ENCODE measurements at regions not wholly inside any gene's neighbourhood (a gene's known extent, or its start where the extent isn't known, plus 50 kb on each side); places are given as distances from the start of the nearest gene placed in this dataset.

DNA sequence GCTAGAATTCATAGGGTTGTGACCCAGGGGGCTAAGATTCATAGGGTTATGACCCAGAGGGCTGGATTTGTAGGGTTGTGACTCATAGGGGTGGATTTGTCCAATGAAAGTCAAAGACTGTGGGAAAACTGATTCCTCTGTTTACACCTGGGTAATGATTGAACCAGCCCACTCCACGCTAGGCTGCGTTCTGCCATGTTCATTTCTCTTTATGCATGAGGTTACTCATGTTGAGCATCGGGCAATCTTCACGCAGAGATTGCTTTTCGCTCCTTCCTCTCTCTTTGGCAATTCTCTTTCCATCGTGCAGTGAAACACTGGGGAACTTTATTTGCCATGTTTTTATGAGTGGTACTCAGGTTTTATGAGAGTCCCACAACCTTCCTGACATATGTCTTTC, 127.8 kb downstream of the CRLF2 start:
- no peaks in the 10 kb centered on the region for H3K4me1 ChIP-seq (replicated peaks in 1 of 4; ENCODE audit: control insufficient read depth in 3 of 4, insufficient read depth in 4 of 4, low read length in 3 of 4)
- no peak overlapping the region for H2AK5ac ChIP-seq (ENCODE audit: low read depth, low read length)
- no peaks in the 10 kb centered on the region for H3K9me3 ChIP-seq (ENCODE audit: insufficient read depth in 2 of 2, low read depth in 1 of 2, low read length in 1 of 2)
- no peak overlapping the region for H3K23ac ChIP-seq (ENCODE audit: insufficient read length)
- H3K36me3 ChIP-seq (ENCODE audit: control insufficient read depth in 2 of 4, insufficient read depth in 4 of 4, low read length in 3 of 4), result no peaks in the 10 kb centered on the region
- no peak overlapping the region for H2BK5ac ChIP-seq (ENCODE audit: low read depth, low read length)
- no peak overlapping the region for H3K18ac ChIP-seq (ENCODE audit: extremely low read depth, low read length)
- H3K4me2 ChIP-seq (ENCODE audit: insufficient read depth in 1 of 2, low read depth in 2 of 2, low read length in 2 of 2), result no peak overlapping the region
- DNase-seq (ENCODE audit: low read depth in 1 of 2, low spot score in 2 of 2) (no peak), FAIRE-seq (no peak)
- no peak overlapping the region for H2BK12ac ChIP-seq (ENCODE audit: low read depth, low read length)
- no peak overlapping the region for H3K4me3 ChIP-seq (ENCODE audit: extremely low read depth in 1 of 4, insufficient read depth in 2 of 4, low read depth in 3 of 4, low read length in 4 of 4)
- H3K4ac ChIP-seq (replicated peaks; ENCODE audit: insufficient read length, low read depth, low read length), result no peak overlapping the region
- H3K9ac ChIP-seq (replicated peaks in 1 of 4; ENCODE audit: extremely low read depth in 1 of 4, low read depth in 3 of 4, low read length in 3 of 4), result no peak overlapping the region
- H4K5ac ChIP-seq (ENCODE audit: insufficient read length, low read depth, low read length), result no peak overlapping the region
- no peak overlapping the region for H3K27ac ChIP-seq (ENCODE audit: low read depth, low read length)
- no peak overlapping the region for H2BK15ac ChIP-seq (ENCODE audit: low read length)
- no peaks in the 10 kb centered on the region for H3K79me1 ChIP-seq (ENCODE audit: low read depth, low read length)
- no peak for TF ChIP-seq NANOG (IDR thresholded peaks at IDR 0.05; ENCODE audit: insufficient read depth, low read depth, low read length, poor library complexity, severe bottlenecking)
- no peak overlapping the region for H2AFZ ChIP-seq (ENCODE audit: low read length)
- H3K56ac ChIP-seq (replicated peaks; ENCODE audit: insufficient read length, low read depth, low read length), result no peak overlapping the region
- H2BK120ac ChIP-seq (replicated peaks; ENCODE audit: low read depth, low read length), result no peak overlapping the region
- no peak overlapping the region for H3K14ac ChIP-seq (ENCODE audit: insufficient read length)
- POLR2A ChIA-PET (ENCODE audit: partially characterized antibody), result no interaction called here
- WGBS, 2 experiments (ENCODE audit: extremely low coverage in 1 of 2, insufficient coverage in 1 of 2, insufficient read length in 1 of 2, insufficient replicate concordance in 2 of 2, low coverage in 1 of 2, low lambda C conversion rate in 2 of 2, missing lambda C conversion rate in 1 of 2), result 94% methylated on average over 6 of the region's 6 CpGs; no CpG with 5 or more reads in 1 of the 2 experiments
- no peaks in the 10 kb centered on the region for H3K23me2 ChIP-seq (ENCODE audit: low read depth, low read length)
- no peak overlapping the region for H2BK20ac ChIP-seq (ENCODE audit: low read length)
- H4K91ac ChIP-seq (replicated peaks; ENCODE audit: insufficient read length, low read length), result no peak overlapping the region
- H4K8ac ChIP-seq (ENCODE audit: extremely low read depth, insufficient read depth, low read length), result no peak overlapping the region
- no peaks in the 10 kb centered on the region for H3K27me3 ChIP-seq (replicated peaks in 1 of 4; ENCODE audit: control insufficient read depth in 3 of 4, extremely low read depth in 1 of 4, insufficient read depth in 3 of 4, low read length in 3 of 4)
- no peaks in the 10 kb centered on the region for H4K20me1 ChIP-seq (replicated peaks in 1 of 2; ENCODE audit: control insufficient read depth in 1 of 2, insufficient read depth in 2 of 2, low read length in 2 of 2)
- no peaks in the 10 kb centered on the region for H3K79me2 ChIP-seq (ENCODE audit: control insufficient read depth in 1 of 2, insufficient read depth in 2 of 2, low read length in 2 of 2)
- CTCF ChIA-PET (ENCODE audit: partially characterized antibody), result no interaction called here

Data from H1 (cell line).